ENCODE measurements at regions not wholly inside any gene's neighbourhood (a gene's known extent, or its start where the extent isn't known, plus 50 kb on each side); places are given as distances from the start of the nearest gene placed in this dataset.

DNA sequence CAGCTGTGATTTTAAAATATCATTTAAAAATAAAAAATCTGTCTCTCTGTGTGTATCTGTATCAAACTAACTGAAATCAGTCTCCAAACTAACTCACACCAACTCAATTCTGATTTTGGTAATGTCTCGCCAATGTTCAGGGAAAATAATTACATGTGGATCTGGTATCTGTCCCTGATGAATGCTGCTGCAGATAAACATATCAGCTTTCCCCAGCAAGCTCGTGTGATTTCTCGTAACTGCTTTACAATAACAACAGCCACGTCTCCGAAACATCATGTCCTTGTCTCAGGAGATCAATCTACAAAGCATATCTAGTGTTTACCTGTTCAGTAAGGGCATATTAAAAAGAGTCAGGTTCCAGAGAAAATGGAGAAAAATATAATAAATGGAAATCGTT is 129.0 kb downstream of the IRS2 start:
- TF ChIP-seq, protein P1, sequence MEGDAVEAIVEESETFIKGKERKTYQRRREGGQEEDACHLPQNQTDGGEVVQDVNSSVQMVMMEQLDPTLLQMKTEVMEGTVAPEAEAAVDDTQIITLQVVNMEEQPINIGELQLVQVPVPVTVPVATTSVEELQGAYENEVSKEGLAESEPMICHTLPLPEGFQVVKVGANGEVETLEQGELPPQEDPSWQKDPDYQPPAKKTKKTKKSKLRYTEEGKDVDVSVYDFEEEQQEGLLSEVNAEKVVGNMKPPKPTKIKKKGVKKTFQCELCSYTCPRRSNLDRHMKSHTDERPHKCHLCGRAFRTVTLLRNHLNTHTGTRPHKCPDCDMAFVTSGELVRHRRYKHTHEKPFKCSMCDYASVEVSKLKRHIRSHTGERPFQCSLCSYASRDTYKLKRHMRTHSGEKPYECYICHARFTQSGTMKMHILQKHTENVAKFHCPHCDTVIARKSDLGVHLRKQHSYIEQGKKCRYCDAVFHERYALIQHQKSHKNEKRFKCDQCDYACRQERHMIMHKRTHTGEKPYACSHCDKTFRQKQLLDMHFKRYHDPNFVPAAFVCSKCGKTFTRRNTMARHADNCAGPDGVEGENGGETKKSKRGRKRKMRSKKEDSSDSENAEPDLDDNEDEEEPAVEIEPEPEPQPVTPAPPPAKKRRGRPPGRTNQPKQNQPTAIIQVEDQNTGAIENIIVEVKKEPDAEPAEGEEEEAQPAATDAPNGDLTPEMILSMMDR (IDR thresholded peaks at IDR 0.05), result no peak
- Mint-ChIP-seq H3K36me3 (ENCODE audit: low read depth) (no peaks in the 10 kb centered on the region), H3K4me3 (ENCODE audit: unreplicated experiment) (no peak overlapping the region), H3K27me3 (ENCODE audit: low read depth) (no peaks in the 10 kb centered on the region), H3K27ac (ENCODE audit: unreplicated experiment) (no peak overlapping the region), H3K9me3 (ENCODE audit: low read depth) (no peaks in the 10 kb centered on the region), H3K4me1 (ENCODE audit: low read depth) (peaks cover 4% of the 10 kb centered on the region)
- DNase-seq (ENCODE audit: low spot score), result no peak

DNA sequence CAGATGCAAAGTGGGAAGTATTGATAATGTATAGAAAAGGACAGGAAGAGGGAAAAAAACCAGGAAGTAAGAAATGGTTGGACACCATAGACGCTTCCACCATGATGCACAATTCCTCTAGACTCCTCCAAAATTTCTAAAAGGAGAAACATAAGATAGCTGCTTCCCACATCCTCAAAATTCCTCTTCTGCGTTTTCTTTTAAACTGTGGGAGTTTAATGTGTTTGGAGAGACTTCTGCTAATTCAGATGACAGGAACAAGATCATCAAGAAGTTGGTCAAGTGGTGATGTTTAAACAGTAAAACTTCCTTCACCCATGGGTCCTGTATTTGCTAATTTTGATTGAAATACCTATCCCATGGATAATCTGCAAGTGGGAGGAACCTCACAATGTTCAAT is 130.2 kb downstream of the IRS2 start:
- Mint-ChIP-seq H3K27me3 (ENCODE audit: low read depth) (no peaks in the 10 kb centered on the region), H3K9me3 (ENCODE audit: low read depth) (no peaks in the 10 kb centered on the region), H3K4me3 (ENCODE audit: unreplicated experiment) (no peak overlapping the region), H3K27ac (ENCODE audit: unreplicated experiment) (no peak overlapping the region), H3K36me3 (ENCODE audit: low read depth) (no peaks in the 10 kb centered on the region), H3K4me1 (ENCODE audit: low read depth) (peaks cover 7% of the 10 kb centered on the region)
- TF ChIP-seq, protein P1 (IDR thresholded peaks at IDR 0.05), result no peak
- no peak for DNase-seq (ENCODE audit: low spot score)

DNA sequence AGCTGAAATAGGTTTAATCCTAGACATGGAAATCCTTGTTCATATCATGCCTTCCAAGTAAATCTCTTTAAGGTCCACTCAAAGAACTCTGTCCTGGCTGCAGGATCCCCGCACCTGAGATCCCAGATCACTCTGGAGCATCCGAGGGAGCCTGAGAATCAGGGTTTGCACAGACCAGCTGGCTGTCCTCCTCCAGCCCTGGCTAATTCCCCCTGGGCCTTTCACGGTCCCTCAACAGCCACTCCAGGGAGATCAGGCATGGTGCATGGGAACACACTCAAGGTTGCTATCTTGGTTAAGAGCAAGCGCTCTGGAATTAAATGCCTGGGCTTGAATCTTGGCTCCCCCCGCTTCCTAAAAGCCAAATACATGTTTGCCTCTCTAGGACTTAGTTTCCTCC is 130.8 kb downstream of the IRS2 start:
- Mint-ChIP-seq H3K27ac (ENCODE audit: unreplicated experiment) (no peak overlapping the region), H3K4me1 (ENCODE audit: low read depth) (peaks cover 7% of the 10 kb centered on the region), H3K36me3 (ENCODE audit: low read depth) (no peaks in the 10 kb centered on the region), H3K9me3 (ENCODE audit: low read depth) (no peaks in the 10 kb centered on the region), H3K27me3 (ENCODE audit: low read depth) (no peaks in the 10 kb centered on the region), H3K4me3 (ENCODE audit: unreplicated experiment) (no peak overlapping the region)
- DNase-seq (ENCODE audit: low spot score), result no peak
- TF ChIP-seq, protein P1 (IDR thresholded peaks at IDR 0.05), result no peak

DNA sequence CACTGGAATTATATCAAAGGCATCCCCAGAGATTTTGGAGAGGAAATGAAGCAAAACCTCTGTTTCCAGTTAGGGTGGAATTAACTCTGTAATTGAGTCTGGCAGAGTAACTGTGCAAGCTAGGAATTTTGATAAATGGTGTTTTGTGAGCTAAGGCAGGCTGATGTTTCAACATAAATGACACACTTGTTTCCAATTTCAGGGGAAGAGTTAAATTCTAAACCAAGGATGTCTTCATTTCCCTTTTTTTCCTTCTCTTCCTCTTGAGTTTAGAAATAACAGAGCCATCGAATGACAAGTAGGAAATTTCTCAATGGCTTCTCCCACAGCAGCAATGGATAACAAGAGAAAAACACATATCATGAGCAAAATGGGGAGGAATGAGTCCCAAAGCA is 131.2 kb downstream of the IRS2 start:
- Mint-ChIP-seq H3K36me3 (ENCODE audit: low read depth) (no peaks in the 10 kb centered on the region), H3K27me3 (ENCODE audit: low read depth) (no peaks in the 10 kb centered on the region), H3K9me3 (ENCODE audit: low read depth) (no peaks in the 10 kb centered on the region), H3K4me3 (ENCODE audit: unreplicated experiment) (no peak overlapping the region), H3K27ac (ENCODE audit: unreplicated experiment) (no peak overlapping the region), H3K4me1 (ENCODE audit: low read depth) (peaks cover 7% of the 10 kb centered on the region)
- DNase-seq (ENCODE audit: low spot score), result no peak
- TF ChIP-seq, protein P1 (IDR thresholded peaks at IDR 0.05), result no peak

DNA sequence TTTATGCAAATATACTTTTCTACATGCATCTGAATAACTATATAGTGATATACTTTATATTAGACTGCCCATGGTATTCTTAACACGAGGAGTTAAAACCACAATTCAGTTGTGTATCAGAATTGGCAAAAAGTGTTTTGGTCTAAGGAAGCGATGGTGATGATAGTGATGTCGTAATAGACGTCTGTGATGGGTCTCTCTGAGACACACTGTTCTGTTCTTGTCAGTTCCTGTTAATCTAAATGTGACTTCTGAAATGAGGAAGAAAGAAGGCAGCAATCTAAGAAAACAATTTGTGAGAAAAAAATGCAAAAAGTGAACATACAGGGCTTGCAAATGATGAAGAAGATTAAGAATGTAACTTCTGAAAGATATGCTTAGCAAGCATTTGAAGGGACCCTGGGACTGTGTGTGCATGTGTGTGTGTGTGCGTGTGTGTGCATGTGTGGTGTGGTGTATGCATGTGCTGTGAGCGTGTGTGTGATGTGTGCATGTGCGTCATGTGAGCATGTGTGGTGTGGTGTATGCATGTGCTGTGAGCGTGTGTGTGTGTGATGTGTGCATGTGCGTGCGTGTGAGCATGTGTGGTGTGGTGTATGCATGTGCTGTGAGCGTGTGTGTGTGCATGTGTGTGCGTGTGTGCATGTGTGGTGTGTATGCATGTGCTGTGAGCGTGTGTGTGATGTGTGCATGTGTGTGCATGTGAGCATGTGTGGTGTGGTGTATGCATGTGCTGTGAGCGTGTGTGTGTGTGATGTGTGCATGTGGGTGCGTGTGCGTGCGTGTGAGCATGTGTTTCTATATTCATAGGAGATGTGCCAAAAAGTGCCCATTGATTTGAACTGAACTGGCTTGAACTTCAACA is 131.8 kb downstream of the IRS2 start:
- no peak overlapping the region for H3K4me3 Mint-ChIP-seq (ENCODE audit: unreplicated experiment)
- peaks cover 7% of the 10 kb centered on the region for H3K4me1 Mint-ChIP-seq (ENCODE audit: low read depth)
- TF ChIP-seq, protein P1 (IDR thresholded peaks at IDR 0.05), result no peak
- H3K27ac Mint-ChIP-seq (ENCODE audit: unreplicated experiment), result no peak overlapping the region
- H3K36me3 Mint-ChIP-seq (ENCODE audit: low read depth), result no peaks in the 10 kb centered on the region
- DNase-seq (ENCODE audit: low spot score), result no peak
- H3K27me3 Mint-ChIP-seq (ENCODE audit: low read depth), result no peaks in the 10 kb centered on the region
- H3K9me3 Mint-ChIP-seq (ENCODE audit: low read depth), result no peaks in the 10 kb centered on the region
